Smooth muscle cell (in vitro differentiated cells): ENCODE measurements at regions not wholly inside any gene's neighbourhood (a gene's known extent, or its start where the extent isn't known, plus 50 kb on each side); places are given as distances from the start of the nearest gene placed in this dataset.
"Not testable (repeated sequence)": the region's sequence is repeated elsewhere in the genome, so short reads cannot be mapped to it uniquely, and the experiment has no call there.

ENCODE experiments used
- DNase-seq: peaks from one replicate; lab custom pipeline; 2025; ENCODE audit not compliant: unreplicated experiment; lab: John Stamatoyannopoulos, UW
- H2AFZ ChIP-seq: fragments of 200-600 bp; sonication (generic); 2 replicates; pipeline ENCODE4 v1.6.0; 2016; ENCODE audit warnings: antibody characterized with exemption, low read depth, mild to moderate bottlenecking
- H3F3A ChIP-seq: fragments of 200-600 bp; sonication (generic); 2 replicates; pipeline ENCODE4 v1.6.0; 2017; ENCODE audit warnings: antibody characterized with exemption, low read depth
- H3K27ac ChIP-seq: fragments of 200-600 bp; sonication (generic); 2 replicates; pipeline ENCODE4 v1.5.1; 2016; ENCODE audit warnings: low read depth, mild to moderate bottlenecking
- H3K27me3 ChIP-seq: fragments of 200-600 bp; sonication (generic); 2 replicates; pipeline ENCODE4 v1.6.1; 2016; ENCODE audit warnings: low read depth, mild to moderate bottlenecking
- H3K36me3 ChIP-seq: fragments of 200-600 bp; sonication (generic); 2 replicates; pipeline ENCODE4 v1.5.1; 2016; ENCODE audit warnings: low read depth
- H3K4me1 ChIP-seq: fragments of 200-600 bp; sonication (generic); 2 replicates; pipeline ENCODE4 v1.5.1; 2016; ENCODE audit warnings: low read depth
- H3K4me2 ChIP-seq: fragments of 200-600 bp; sonication (generic); 2 replicates; pipeline ENCODE4 v1.6.0; 2016; ENCODE audit warnings: mild to moderate bottlenecking
- H3K4me3 ChIP-seq: fragments of 200-600 bp; sonication (generic); 2 replicates; pipeline ENCODE4 v1.5.1; 2016; ENCODE audit warnings: mild to moderate bottlenecking
- H3K79me2 ChIP-seq: fragments of 200-600 bp; sonication (generic); 2 replicates; pipeline ENCODE4 v1.6.0; 2016; ENCODE audit warnings: low read depth, mild to moderate bottlenecking
- H3K9ac ChIP-seq: fragments of 200-600 bp; sonication (generic); 2 replicates; pipeline ENCODE4 v1.6.0; 2016; ENCODE audit warnings: low read depth
- H3K9me3 ChIP-seq: fragments of 200-600 bp; sonication (generic); replicated peaks from 2 replicates; pipeline ENCODE4 v1.5.1; 2016; ENCODE audit warnings: low read depth
- H4K20me1 ChIP-seq: fragments of 200-600 bp; sonication (generic); 2 replicates; pipeline ENCODE4 v1.6.0; 2016; ENCODE audit warnings: low read depth
- WGBS: methylation state at CpG from one replicate; pipeline ENCODE4 v1.1.7; 2016; ENCODE audit warnings: low lambda C conversion rate; 5-methylcytosine and 5-hydroxymethylcytosine counted together
- TF ChIP-seq, protein P1 (sequence below): fragments of 200-600 bp; sonication (generic); IDR thresholded peaks from 2 replicates; pipeline ENCODE4 v1.5.1; 2017; ENCODE audit warnings: borderline replicate concordance, mild to moderate bottlenecking, antibody characterized with exemption; ENCODE audit not compliant: insufficient read depth, poor library complexity, severe bottlenecking

DNA sequence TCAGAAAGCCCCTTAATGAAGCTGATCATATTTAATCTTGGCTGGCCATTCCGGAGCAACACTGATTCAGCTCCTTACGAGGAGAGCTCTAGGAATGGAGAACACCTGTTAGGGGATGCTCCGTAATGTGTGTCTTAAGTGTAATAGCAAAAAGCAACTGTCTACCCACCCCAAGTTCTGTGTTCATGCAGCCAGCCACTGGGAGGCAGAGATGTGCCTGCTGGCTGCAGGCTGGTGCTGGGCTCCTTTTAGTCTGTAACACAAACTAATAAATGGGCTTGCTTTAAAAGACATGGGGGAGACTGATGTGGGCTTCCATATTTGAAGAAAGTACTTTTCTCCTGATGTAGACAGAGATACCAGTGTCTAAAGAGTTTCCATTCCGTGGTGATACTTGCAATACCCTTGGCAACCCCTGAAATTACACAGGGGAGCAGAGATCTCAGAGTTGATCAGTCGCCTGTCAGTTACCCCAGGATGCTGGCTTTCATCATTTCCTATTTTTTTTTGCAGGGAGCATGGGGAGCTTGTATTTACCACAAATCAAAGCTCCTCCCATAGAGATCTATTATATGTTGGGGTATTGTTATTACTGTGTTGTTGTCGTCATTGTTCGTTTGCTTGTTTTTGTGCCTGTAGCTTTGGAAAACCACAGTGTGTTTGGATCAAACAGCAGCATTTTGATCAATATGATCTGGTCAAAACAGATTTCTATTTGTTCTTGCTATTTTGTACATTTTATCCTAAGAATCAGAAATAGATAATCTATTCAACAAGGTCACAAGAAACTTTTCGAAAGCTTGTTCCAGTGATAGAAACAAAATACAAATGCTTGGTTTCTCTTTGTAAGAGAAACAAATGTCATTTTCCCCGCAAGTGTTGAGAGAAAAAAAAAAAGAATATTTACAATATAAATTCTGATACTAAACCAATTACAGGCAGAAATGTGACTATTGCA lies 65.8 kb downstream of the MTX3 start:
- no peak overlapping the region for H3K4me2 ChIP-seq
- no peaks in the 10 kb centered on the region for H4K20me1 ChIP-seq
- no peaks in the 10 kb centered on the region for H3K9me3 ChIP-seq
- H3K4me1 ChIP-seq, result no peaks in the 10 kb centered on the region
- H3K9ac ChIP-seq, result no peak overlapping the region
- no peak overlapping the region for H2AFZ ChIP-seq
- TF ChIP-seq, protein P1, sequence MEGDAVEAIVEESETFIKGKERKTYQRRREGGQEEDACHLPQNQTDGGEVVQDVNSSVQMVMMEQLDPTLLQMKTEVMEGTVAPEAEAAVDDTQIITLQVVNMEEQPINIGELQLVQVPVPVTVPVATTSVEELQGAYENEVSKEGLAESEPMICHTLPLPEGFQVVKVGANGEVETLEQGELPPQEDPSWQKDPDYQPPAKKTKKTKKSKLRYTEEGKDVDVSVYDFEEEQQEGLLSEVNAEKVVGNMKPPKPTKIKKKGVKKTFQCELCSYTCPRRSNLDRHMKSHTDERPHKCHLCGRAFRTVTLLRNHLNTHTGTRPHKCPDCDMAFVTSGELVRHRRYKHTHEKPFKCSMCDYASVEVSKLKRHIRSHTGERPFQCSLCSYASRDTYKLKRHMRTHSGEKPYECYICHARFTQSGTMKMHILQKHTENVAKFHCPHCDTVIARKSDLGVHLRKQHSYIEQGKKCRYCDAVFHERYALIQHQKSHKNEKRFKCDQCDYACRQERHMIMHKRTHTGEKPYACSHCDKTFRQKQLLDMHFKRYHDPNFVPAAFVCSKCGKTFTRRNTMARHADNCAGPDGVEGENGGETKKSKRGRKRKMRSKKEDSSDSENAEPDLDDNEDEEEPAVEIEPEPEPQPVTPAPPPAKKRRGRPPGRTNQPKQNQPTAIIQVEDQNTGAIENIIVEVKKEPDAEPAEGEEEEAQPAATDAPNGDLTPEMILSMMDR, result no peak
- no peaks in the 10 kb centered on the region for H3K79me2 ChIP-seq
- H3K27ac ChIP-seq, result no peak overlapping the region
- H3K27me3 ChIP-seq, result peaks cover 13% of the 10 kb centered on the region
- no peaks in the 10 kb centered on the region for H3F3A ChIP-seq
- no peaks in the 10 kb centered on the region for H3K36me3 ChIP-seq
- WGBS, result 80% methylated on average over 9 of the region's 9 CpGs
- DNase-seq, result no peak
- H3K4me3 ChIP-seq, result no peak overlapping the region

DNA sequence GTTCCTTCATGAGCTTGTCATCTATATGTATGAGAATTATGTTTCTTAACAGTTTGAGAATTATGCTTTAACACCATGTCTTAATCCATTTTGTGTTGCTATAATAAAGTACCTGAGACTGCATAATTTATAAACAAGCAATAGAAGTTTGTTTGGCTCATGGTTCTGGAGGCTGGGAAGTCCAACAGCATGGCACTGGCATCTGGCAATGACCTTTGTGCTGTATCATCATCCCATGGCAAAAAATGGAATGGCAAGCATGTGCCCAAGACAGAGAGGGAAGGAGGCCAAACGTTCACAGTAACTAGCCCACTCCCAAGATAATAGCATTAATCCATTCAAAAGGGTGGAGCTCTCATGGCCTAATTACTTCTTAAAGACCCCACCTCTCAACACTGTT lies 67.6 kb downstream of the MTX3 start:
- H2AFZ ChIP-seq, result no peak overlapping the region
- WGBS, result 70% methylated on average over 1 of the region's 1 CpG
- H3K9ac ChIP-seq, result no peak overlapping the region
- no peaks in the 10 kb centered on the region for H3K79me2 ChIP-seq
- H3K27me3 ChIP-seq, result peaks cover 13% of the 10 kb centered on the region
- no peaks in the 10 kb centered on the region for H3K36me3 ChIP-seq
- no peaks in the 10 kb centered on the region for H3K4me1 ChIP-seq
- DNase-seq, result no peak
- H3K4me2 ChIP-seq, result no peak overlapping the region
- no peaks in the 10 kb centered on the region for H4K20me1 ChIP-seq
- H3K27ac ChIP-seq, result no peak overlapping the region
- H3K9me3 ChIP-seq, result no peaks in the 10 kb centered on the region
- TF ChIP-seq, protein P1, result no peak
- H3F3A ChIP-seq, result no peaks in the 10 kb centered on the region
- H3K4me3 ChIP-seq, result no peak overlapping the region

DNA sequence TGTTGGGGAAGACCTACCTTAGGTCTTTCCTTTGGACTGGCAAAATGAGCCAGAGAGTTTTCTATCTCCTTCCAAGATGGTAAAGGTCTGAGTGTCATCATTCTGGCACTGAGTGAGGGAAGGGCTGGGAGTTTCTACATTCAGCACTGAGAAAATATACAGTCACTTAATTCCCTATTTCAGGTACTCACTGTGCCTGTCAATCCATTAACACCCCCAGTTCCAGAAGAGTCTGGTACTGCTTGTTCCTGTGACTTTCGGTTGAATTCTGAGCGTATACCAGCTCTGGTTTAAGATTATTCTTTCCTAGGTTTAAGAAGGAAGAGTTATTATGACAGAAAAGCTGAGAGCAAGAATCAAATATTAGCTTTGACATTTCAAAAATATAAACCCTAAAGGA lies 68.4 kb downstream of the MTX3 start:
- Histone ChIP-seq H3K9ac (no peak overlapping the region), H3K4me3 (no peak overlapping the region), H3F3A (no peaks in the 10 kb centered on the region), H3K27ac (no peak overlapping the region), H3K9me3 (no peaks in the 10 kb centered on the region), H2AFZ (no peak overlapping the region), H3K4me2 (no peak overlapping the region), H3K4me1 (no peaks in the 10 kb centered on the region), H3K27me3 (peaks cover 13% of the 10 kb centered on the region), H3K36me3 (no peaks in the 10 kb centered on the region), H4K20me1 (no peaks in the 10 kb centered on the region), H3K79me2 (no peaks in the 10 kb centered on the region)
- DNase-seq, result no peak
- TF ChIP-seq, protein P1, result no peak
- WGBS, result 84% methylated on average over 2 of the region's 2 CpGs

DNA sequence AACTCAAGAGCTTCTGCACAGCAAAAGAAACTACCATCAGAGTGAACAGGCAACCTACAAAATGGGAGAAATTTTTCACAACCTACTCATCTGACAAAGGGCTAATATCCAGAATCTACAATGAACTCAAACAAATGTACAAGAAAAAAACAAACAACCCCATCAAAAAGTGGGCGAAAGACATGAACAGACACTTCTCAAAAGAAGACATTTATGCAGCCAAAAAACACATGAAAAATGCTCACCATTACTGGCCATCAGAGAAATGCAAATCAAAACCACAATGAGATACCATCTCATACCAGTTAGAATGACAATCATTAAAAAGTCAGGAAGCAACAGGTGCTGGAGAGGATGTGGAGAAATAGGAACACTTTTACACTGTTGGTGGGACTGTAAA lies 83.6 kb downstream of the MTX3 start:
- not testable (repeated sequence) for H3K27me3 ChIP-seq, H3K27ac ChIP-seq, H3K36me3 ChIP-seq, H4K20me1 ChIP-seq, H3K9ac ChIP-seq, H2AFZ ChIP-seq, H3K4me3 ChIP-seq, H3K4me2 ChIP-seq, H3K4me1 ChIP-seq, H3K9me3 ChIP-seq, H3K79me2 ChIP-seq, DNase-seq, H3F3A ChIP-seq
- WGBS, result 89% methylated on average over 1 of the region's 1 CpG

DNA sequence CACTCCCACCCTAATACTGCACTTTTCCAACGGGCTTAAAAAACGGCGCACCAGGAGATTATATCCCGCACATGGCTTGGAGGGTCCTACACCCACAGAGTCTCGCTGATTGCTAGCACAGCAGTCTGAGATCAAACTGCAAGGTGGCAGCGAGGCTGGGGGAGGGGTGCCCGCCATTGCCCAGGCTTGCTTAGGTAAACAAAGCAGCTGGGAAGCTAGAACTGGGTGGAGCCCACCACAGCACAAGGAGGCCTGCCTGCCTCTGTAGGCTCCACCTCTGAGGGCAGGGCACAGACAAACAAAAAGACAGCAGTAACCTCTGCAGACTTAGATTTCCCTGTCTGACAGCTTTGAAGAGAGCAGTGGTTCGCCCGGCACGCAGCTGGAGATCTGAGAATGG lies 88.5 kb downstream of the MTX3 start:
- not testable (repeated sequence) for H3K27me3 ChIP-seq, H2AFZ ChIP-seq, H3K9me3 ChIP-seq, H3K36me3 ChIP-seq, H3K4me3 ChIP-seq, H3K9ac ChIP-seq, H3K4me2 ChIP-seq, H3F3A ChIP-seq, H4K20me1 ChIP-seq, H3K79me2 ChIP-seq, H3K4me1 ChIP-seq, H3K27ac ChIP-seq, DNase-seq
- 94% methylated on average over 10 of the region's 10 CpGs for WGBS
